GM19023 (cell line): ENCODE measurements at regions not wholly inside any gene's neighbourhood (a gene's known extent, or its start where the extent isn't known, plus 50 kb on each side); places are given as distances from the start of the nearest gene placed in this dataset.
"Not testable (repeated sequence)": the region's sequence is repeated elsewhere in the genome, so short reads cannot be mapped to it uniquely, and the experiment has no call there.

Experiments used
- ATAC-seq: cut with Tn5 transposase; IDR thresholded peaks from one replicate; pipeline ENCODE4 v1.9.1; 2021; ENCODE audit warnings: mild to moderate bottlenecking, moderate library complexity; ENCODE audit not compliant: unreplicated experiment

- ATAC-seq, result no peak
Observed at GRCh38 chr16:65621640-65622039, 499.8 kb upstream of the CDH11 start.

GRCh38 chr16:65619606-65620005 lies 497.7 kb upstream of the CDH11 start:
- ATAC-seq, result no peak

GRCh38 chr16:65618931-65619330 lies 497.1 kb upstream of the CDH11 start:
- no peak for ATAC-seq

- no peak for ATAC-seq
Observed at GRCh38 chr16:65618333-65618732, 496.5 kb upstream of the CDH11 start.

- ATAC-seq, result no peak
Observed at GRCh38 chr16:65617421-65617820, 495.6 kb upstream of the CDH11 start.

GRCh38 chr16:65608455-65608854 lies 486.6 kb upstream of the CDH11 start:
- no peak for ATAC-seq

GRCh38 chr16:65604771-65605170 lies 482.9 kb upstream of the CDH11 start:
- no peak for ATAC-seq

GRCh38 chr16:65601781-65602180 lies 479.9 kb upstream of the CDH11 start:
- ATAC-seq, result no peak

GRCh38 chr16:65600629-65601028 lies 478.8 kb upstream of the CDH11 start:
- no peak for ATAC-seq

- ATAC-seq, result no peak
Observed at GRCh38 chr16:65600046-65600445, 478.2 kb upstream of the CDH11 start.

GRCh38 chr16:65598621-65599020 lies 476.8 kb upstream of the CDH11 start:
- no peak for ATAC-seq

- no peak for ATAC-seq
Observed at GRCh38 chr16:65583498-65583897, 461.6 kb upstream of the CDH11 start.

GRCh38 chr16:65579050-65579449 lies 457.2 kb upstream of the CDH11 start:
- ATAC-seq, result no peak

GRCh38 chr16:65576631-65577030 lies 454.8 kb upstream of the CDH11 start:
- no peak for ATAC-seq

GRCh38 chr16:65576139-65576538 lies 454.3 kb upstream of the CDH11 start:
- no peak for ATAC-seq

- ATAC-seq, result no peak
Observed at GRCh38 chr16:65574326-65574966, 452.6 kb upstream of the CDH11 start.

- ATAC-seq, result no peak
Observed at GRCh38 chr16:65572156-65572555, 450.3 kb upstream of the CDH11 start.

- no peak for ATAC-seq
Observed at GRCh38 chr16:65570261-65570660, 448.4 kb upstream of the CDH11 start.

- no peak for ATAC-seq
Observed at GRCh38 chr16:65559846-65560245, 438.0 kb upstream of the CDH11 start.

GRCh38 chr16:65549689-65550088 lies 427.8 kb upstream of the CDH11 start:
- ATAC-seq, result not testable (repeated sequence)

GRCh38 chr16:65548470-65548869 lies 426.6 kb upstream of the CDH11 start:
- ATAC-seq, result no peak

GRCh38 chr16:65547772-65548446 lies 426.0 kb upstream of the CDH11 start:
- ATAC-seq, result no peak

GRCh38 chr16:65546353-65546791 lies 424.5 kb upstream of the CDH11 start:
- no peak for ATAC-seq
